GM19372 (cell line): ENCODE measurements at regions not wholly inside any gene's neighbourhood (a gene's known extent, or its start where the extent isn't known, plus 50 kb on each side); places are given as distances from the start of the nearest gene placed in this dataset.

Experiments used
- ATAC-seq: cut with Tn5 transposase; IDR thresholded peaks from one replicate; pipeline ENCODE4 v1.9.1; 2021; ENCODE audit warnings: mild to moderate bottlenecking, low read depth, moderate library complexity; ENCODE audit not compliant: unreplicated experiment

DNA sequence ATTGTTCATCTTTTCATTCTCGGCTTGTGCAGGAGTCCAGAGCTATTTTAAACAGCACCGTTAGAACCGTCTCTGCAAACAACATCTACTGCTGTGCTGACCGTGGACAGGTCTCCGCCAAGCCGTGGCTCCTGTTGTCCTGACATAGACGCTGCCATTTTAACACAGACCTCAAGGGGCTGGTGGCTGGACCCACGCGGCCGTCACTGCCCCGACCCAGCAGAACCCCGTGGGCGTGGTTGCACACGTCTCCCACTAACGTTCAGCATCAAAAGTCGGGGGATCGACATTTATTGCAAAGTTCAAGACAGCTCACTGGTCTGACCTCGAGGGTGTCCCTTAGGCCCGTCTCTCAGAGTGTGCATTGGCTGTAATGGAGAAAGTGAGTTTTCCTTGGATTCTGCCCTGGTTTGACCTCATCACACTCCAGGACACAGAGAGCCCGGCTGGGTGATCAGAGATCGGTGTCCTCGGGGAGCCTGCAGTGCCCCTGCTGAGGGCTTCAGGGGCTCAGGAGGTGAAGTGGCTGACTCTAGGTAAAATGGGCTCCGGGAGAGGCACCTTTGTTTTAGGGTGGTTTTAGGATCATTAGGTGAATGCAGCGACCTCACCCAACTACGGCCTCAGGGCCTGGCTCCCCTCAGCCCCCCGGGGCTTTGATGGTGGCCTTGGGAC lies 363.2 kb downstream of the THBS2 start:
- ATAC-seq = no peak

DNA sequence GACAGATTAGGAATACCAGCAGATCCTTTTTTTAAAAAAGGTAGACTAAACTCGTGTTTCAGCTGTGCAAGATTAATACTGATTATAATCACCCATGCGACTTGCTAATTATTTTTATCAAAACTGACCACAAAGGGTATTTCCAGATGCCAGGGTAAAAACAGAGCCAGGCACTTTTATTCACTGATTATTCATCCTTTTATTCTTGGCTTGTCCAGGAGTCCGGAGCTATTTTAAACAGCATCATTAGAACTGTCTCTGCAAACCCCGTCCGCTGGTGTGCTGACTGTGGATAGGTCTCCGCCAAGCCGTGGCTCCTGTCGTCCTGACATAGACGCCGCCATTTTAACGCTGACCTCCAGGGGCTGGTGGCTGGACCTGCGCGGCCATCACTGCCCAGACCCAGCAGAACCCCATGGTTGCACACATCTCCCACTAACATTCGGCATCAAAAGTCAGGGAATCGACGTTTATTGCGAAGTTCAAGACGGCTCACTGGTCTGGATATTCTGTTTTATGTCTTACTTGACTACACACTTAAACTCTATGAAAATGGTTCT lies 364.8 kb downstream of the THBS2 start:
- no peak for ATAC-seq

DNA sequence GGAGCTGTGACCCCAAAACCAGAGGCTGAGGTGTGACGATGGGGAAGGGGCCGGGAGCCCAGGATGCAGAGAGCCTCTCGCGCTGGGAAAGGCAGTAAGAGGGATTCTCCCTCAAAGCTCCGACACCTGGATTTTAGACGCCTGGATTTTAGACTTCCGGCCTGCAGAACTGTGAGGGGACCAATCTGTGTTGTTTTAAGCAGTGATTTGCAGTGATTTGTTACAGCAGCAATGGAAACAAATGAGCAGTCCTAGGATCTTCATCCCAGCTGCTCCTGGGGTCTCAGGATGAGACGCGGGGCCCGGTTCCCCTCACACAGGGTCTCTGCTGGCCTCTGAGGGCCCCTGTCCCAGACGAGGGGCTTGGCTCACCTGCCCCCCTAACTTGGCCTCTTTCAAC lies 365.5 kb downstream of the THBS2 start:
- no peak for ATAC-seq

DNA sequence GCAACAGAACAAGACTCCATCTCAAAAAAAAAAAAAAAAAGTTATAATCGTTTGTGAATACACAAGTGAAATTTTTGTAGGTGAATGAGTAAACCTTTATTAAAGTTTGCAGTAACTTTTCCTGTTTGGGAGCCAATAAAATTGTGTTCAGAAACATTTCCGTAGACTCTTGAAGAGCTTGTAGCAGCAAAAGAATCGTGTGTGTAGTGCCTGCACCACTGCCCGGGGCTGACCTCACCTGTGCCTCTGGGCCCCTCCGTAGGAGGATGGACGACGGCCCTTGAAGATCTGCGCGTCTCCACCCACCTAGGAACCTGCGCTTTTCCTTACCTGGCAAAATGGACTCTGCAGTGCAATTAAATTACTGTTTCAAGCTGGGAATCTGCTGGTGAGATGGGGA lies 366.0 kb downstream of the THBS2 start:
- no peak for ATAC-seq

DNA sequence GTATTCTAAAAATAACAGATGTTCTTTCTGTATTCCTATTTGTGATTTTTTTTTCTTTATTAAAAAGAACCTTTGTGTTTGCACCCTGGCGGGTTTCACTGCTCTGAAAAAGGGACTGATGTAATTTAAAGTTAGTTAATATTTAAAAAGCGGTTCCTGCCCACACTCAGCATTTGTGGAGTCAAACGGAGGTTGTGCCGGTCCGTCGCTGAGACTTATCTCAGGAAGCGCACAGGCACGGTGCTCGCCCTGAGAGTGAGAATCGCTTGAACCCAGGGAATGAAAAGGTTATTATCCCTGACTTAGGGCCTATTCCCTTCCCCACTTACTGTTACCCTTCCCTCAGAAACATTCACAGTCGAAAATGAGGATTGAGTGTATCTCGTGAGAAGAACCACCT lies 366.7 kb downstream of the THBS2 start:
- ATAC-seq = no peak

DNA sequence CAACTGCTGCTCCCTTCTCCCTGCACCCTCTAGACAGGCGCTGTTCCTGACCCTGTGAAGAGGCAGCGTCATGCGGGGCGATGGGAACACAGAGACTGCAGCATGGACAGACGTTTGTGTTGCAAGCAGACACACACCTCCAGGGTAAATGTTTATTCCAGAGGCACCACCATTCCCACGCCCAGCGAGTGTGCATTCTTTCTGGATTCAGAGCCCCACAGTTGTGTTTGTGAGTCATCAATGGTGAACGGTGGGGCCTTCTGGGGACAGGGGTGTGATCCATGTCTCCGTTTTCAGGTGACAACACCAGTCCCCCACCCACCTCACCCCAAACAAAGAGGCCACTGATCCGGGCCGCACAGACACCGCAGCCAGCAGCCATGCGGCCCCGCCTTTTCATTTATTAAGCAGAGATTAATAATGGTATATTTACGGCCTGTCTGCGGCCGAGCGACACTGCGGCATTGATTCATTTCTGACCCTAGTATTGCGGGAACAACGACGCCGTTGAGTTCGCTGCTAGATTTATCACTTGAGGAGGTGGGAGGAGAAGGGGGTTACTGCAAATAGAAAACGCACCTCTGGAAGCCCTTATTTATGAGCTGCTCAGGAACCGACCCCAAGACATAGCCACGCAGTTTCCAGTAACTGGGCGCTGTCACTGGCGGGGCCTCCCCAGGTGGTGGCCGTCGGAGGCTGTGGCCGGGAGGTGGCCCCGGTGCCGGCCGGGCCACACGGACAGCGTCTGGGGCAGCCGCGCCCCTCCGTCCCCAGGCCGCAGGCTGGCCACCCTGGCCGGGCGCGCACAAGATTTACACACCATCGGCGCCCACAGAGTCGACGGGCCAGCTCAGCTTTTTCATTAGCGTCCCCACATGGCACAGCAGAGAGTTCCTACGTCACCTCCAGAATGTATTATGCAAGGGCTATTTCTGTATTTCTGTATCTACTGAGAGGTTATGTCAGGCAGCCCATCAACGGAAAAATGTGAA lies 367.6 kb downstream of the THBS2 start:
- no peak for ATAC-seq

DNA sequence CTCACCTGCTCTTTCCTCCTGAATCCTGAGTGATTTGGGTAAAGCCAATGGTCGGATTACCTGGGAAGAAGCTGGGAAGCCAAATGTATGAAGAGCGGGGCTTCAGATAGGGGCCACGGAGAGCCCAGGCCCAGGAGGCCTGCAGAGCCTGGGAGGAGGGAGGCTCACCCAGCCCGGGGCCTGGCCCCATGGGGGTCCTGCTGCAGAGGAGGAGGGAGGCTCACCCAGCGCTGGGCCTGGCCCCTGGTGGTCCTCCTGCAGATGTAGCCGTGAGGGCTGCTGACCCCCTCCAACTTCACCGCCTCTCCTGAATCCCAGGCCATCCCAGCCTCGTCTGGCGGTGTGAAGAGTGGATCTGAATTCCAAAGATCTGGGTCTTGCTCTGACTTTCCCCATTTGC lies 368.4 kb downstream of the THBS2 start:
- ATAC-seq = no peak

DNA sequence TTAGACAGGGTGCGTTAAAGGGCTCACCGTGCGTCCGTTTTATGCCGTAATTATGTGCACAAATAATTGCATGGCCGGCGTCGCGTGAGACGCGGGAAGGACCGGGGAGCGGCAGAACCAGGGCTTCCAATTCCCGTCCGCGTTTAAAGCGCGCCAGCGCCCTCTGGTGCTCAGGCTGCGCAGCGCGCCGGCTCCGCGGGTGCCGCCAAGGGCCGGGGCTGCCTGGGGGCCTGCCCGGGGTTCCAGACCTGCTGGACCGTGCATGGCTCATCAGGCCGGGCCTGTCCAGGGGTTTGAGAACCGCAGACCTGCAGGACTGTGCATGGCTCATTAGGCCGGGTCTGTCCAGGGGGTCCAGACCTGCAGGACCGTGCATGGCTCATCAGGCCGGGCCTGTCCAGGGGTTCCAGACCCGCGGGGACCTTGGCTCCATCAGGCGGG lies 369.0 kb downstream of the THBS2 start:
- ATAC-seq = peak; percentile 82

DNA sequence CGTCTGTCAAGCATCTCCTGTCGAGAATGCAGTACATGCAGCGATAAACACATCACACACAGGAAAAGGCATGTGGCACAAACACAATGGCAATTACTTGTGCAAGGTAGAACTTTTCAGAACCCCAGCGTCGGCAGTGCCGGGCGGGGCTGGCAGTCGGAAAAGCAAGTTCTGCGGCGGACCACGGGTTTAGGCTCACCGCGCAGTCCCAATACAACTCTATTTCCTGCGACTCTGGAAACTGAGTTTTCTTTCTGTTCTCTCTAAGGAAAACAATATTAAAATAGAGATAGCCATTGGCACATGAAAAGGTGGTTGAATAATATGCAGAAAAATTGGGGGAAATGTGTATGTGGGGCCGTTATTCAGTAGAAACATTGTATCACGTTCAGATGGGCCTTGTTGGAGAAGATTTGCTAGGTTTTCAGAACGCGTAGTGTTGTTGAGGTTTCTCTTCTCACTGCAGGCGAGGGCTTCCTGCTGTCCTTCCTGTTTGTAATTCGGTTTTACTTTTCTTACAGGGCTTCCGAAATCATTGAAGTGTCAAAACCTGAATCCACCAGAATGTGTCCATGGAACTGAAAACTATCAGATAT lies 369.5 kb downstream of the THBS2 start:
- peak; percentile 43 for ATAC-seq

DNA sequence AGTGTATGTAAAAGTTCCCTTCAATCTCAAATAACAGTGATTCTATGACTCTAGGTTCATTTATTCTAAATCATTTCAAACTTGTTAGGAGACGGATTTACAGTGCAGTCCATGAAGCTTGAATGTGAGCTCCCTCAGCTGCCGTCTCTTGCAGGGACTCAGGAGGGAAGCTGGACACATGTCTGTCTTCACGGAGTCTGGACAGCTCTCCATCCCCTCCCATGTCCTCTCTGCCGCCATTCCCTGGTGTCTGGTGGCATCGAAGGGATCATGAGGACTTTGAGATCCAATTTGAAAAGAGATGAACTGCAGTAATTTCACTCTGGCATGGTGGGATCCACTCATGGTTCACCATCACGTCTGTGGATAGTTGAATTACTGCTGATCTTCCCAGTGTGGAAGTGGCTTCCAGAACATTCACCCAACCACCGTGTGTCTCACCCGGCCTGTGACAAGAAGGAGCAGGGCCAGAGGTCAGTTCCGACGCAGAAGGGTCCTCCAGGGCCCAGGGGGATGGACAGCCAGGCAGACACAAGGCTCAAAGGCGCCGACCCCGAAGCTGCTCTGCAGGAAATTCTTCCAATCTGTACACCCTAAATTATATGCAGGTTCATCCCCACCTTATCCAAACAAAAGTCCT lies 370.1 kb downstream of the THBS2 start:
- ATAC-seq = no peak

DNA sequence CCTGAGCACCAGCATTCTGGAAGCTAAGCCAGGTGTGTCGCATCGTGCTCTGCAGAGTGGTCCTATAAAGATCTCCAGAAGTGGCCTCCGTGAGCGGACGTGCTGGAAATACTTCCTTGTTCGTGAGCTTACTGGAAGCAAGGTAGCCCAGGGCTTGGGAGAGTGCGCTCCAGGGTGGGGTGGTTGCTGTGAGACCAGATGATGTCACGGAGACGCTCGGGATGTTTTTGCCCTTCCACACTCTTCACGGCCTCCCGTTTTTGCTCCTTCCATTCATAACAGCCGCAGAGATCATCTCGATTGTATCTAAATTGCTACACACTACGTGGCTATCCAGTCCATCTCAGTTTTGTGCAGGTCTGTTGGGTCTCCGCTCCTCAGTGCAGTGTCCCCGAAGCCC lies 373.4 kb downstream of the THBS2 start:
- no peak for ATAC-seq

DNA sequence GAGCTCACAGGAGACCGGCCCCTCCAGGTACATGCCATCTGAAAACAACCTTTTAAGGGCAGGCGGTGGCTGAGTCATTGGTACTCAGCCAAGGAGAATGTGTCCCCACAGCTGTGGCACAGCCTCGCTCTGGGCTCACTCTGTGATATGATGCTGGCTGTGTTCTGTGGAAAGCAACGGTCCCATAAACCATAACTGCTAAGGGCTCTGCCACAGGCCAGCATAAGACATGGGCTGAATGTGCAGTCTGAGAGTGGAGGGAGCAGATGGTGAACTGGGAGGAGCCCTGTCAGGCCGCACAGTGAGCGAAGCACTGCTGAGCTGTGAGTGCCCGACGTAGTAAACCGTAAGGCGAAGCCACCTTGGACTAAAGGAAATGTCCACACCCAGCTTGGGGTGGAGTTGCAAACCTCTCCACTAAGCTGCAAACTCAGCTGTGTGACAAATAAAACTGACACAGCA lies 375.8 kb downstream of the THBS2 start:
- ATAC-seq = no peak

DNA sequence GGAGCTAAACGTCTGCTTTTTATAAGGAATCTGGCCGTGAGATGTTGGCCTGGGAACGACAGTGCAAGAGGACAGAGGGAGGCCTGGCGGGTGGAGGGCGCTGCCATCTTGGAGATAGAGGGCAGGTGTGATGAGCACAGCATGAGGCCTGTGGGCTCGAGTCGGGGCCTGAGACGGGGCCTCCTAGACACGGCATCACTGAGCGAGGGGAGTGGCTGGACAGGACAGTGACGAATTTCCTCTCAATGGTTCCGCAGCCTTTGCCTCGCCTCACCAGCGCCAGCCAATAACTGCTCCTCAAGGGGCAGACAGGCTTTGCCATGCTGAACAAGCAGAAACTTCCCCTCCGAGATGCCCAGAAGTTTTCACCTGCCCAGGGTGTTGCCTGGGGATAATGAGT lies 376.7 kb downstream of the THBS2 start:
- ATAC-seq = no peak

DNA sequence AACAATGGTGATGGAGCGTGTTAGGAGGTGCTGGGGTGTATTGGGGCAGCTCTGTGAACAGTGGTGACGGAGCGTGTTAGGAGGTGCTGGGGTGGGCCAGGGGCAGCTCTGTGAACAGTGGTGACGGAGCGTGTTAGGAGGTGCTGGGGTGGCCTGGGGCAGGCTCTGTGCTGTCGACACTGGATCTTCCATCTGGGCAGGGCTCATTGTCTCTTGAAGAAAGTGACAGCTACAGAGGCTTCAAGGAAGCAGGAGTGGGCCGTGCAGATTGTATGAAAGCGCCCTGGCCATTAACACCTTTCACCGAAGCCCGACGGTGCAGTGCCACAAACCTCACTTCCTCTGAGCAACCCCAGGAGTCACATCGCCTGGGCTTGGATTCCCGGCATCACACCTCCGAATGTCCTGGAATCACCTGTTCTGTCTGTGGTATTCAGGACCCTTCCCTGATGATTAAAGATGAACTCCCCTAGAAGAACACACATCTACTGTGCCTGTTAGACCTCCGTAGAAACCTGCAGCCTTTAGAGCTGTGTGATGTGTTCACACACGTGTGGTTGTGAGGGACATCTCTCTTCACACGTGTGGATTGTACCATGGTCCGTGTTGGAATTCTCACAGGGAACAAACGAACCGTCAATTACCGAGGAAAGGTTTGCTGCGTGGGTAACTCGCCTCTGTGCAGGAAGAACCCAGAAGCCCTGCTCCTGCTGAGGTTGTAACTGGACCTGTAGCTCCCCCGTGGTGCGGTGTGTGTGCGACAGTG lies 377.7 kb downstream of the THBS2 start:
- no peak for ATAC-seq

DNA sequence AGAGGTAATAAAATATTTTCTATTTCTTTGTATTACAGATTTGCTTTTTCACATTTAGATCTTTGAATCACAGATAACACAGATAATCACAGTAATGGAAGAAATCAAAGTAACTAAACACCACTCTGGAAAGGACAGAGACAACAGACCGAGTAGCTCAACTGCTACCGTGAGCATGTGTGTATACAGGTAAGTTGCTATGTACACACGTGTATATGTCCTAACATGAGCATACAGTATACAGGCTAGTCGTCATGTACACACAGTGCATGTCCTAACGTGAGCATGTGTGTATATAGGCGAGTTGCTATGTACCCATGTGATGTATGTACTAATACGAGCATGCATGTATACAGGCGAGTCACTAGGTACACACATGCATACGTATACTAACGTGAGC lies 379.0 kb downstream of the THBS2 start:
- ATAC-seq = no peak

DNA sequence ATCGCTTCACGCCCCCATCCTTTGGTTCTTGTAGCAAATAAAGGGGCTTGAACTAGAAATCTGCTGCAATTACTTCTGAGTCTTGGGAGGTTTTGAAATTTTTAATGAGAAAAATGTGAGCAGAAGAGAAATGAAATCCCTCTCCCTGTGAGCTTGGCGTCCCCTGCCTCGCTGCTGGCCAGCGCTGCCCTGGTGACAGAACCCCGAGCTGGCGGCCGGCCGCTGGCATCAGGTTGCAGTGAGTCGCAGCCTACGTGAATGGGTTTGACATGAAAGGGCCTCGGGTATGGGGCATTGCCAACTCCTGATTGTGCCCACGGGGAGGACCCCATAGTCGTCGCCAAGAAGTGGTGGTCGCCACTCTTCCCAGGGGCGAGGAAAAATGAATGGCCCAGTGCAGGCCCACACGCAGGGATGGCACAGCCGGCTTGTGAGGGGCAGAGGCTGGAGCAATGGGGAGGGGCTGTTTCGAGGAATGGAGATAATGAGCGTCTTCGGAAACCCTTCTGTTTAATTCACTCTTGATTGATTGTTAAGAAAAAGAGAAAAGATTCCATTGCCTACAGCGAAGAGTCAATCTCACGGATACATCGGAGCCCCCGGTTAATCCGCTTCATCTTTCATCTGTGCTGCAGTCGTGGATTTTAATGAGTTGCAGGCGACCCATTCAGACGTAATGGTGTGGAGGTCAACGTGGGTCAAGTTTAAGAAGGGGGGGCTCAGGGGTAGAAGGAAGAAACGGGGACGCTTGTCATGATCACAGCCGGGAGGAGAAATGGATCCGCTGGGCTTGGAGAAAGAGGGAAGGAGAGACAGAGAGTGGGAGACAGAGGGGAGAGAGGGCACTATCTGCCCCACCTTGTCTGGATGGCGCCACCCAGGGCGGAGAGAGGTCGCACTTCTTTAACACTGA lies 380.1 kb downstream of the THBS2 start:
- ATAC-seq = no peak

DNA sequence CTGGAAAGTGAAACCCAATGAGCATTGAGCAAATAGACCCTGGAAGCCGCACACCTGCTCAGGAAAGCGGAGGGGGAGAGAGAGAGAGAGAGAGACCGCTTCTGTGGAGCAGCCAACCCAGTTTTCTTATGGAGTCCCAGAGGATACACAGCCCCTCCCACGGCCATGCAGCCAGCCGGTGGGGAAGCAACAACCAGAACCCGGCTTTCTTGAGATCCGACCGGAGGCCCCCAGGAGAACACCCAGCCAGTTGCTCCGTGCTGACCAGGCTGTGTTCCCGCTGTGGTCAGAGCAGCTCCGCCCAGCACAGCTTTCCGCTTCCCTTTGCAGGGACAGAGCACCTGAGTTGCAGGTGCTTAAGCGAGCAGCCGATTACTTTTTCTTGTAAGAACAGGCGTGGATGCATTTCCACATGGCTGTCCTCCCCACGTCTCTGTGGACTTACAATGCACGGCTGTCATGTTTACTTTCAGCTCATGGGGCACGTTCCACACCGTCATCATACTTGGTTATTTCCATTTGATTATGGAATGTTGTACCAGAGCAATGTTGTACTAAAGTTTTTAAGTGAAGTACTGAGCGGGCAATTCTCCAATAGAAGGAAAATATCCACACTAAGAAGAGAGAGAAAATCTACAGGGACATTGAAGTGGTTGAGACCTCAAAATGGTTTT lies 381.9 kb downstream of the THBS2 start:
- ATAC-seq = no peak

DNA sequence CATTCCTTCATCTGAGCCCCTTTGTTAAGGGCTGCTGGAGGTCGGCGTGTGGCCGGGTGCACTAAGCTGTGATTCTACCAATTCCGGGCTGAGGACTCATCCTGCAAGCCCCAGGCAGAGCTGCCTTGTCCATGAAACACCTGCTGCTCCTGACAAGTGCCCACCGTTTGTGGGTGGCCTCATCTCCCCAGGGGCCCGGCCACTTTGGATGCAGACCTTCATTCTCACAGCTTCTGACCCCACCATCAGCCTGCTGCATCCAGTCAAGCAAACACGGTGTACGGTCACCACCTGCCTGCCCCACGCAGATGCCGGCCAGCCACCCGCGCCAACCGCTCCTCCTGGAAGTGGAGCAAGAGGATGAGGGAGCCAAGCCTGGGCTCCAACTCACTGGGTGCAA lies 382.7 kb downstream of the THBS2 start:
- ATAC-seq = no peak
